Cardiac muscle cell (in vitro differentiated cells and primary cell): ENCODE measurements at regions not wholly inside any gene's neighbourhood (a gene's known extent, or its start where the extent isn't known, plus 50 kb on each side); places are given as distances from the start of the nearest gene placed in this dataset.

Experiments used
- DNase-seq, 2 donors: peaks; one replicate each; pipeline versions ENCODE4 v3.0.0 to v3.0.0-alpha.2; 2010 to 2017; ENCODE audit warnings: low read depth in 1 of 2, low spot score in 1 of 2
- H3K27ac ChIP-seq: fragments of 200-600 bp; sonication (generic); 2 replicates; pipeline ENCODE4 v1.5.1; 2016
- H3K27me3 ChIP-seq: fragments of 200-600 bp; sonication (generic); 2 replicates; pipeline ENCODE4 v1.6.0; 2016; ENCODE audit warnings: control low read depth
- H3K36me3 ChIP-seq: fragments of 200-600 bp; sonication (generic); 2 replicates; pipeline ENCODE4 v1.5.1; 2016; ENCODE audit warnings: control low read depth
- H3K4me1 ChIP-seq: fragments of 200-600 bp; sonication (generic); 2 replicates; pipeline ENCODE4 v1.8.1; 2017; ENCODE audit warnings: low read depth, mild to moderate bottlenecking, mixed run types
- H3K4me3 ChIP-seq: fragments of 200-600 bp; sonication (generic); 2 replicates; pipeline ENCODE4 v1.5.1; 2016; ENCODE audit warnings: mild to moderate bottlenecking
- H3K9me3 ChIP-seq: fragments of 200-600 bp; sonication (generic); 2 replicates; pipeline ENCODE4 v1.5.1; 2017; ENCODE audit warnings: low read depth, mild to moderate bottlenecking, control low read depth
- CTCF ChIP-seq: IDR thresholded peaks from 2 replicates; pipeline ENCODE4 v1.5.1; 2012; ENCODE audit warnings: low read depth, mild to moderate bottlenecking, low read length

GRCh38 chr6:141218583-141218982 lies 914.1 kb upstream of the GJE1 start:
- TF ChIP-seq CTCF = no peak
- DNase-seq = no peak
- Histone ChIP-seq H3K4me3 (no peak overlapping the region), H3K27me3 (no peaks in the 10 kb centered on the region), H3K36me3 (no peaks in the 10 kb centered on the region), H3K27ac (no peak overlapping the region), H3K4me1 (no peaks in the 10 kb centered on the region), H3K9me3 (no peaks in the 10 kb centered on the region)

- Histone ChIP-seq H3K4me1 (no peaks in the 10 kb centered on the region), H3K36me3 (no peaks in the 10 kb centered on the region), H3K27me3 (no peaks in the 10 kb centered on the region), H3K4me3 (no peak overlapping the region), H3K27ac (no peak overlapping the region), H3K9me3 (no peaks in the 10 kb centered on the region)
- DNase-seq = no peak
- no peak for TF ChIP-seq CTCF
Observed at GRCh38 chr6:141216726-141217125, 916.0 kb upstream of the GJE1 start.

GRCh38 chr6:141212296-141212695 lies 920.4 kb upstream of the GJE1 start:
- no peaks in the 10 kb centered on the region for H3K9me3 ChIP-seq
- TF ChIP-seq CTCF = no peak
- H3K36me3 ChIP-seq = no peaks in the 10 kb centered on the region
- no peaks in the 10 kb centered on the region for H3K27me3 ChIP-seq
- H3K4me1 ChIP-seq = no peaks in the 10 kb centered on the region
- H3K27ac ChIP-seq = no peak overlapping the region
- H3K4me3 ChIP-seq = no peak overlapping the region
- no peak for DNase-seq

- Histone ChIP-seq H3K9me3 (no peaks in the 10 kb centered on the region), H3K4me1 (no peaks in the 10 kb centered on the region), H3K4me3 (no peak overlapping the region), H3K27ac (no peak overlapping the region), H3K27me3 (no peaks in the 10 kb centered on the region), H3K36me3 (no peaks in the 10 kb centered on the region)
- no peak for TF ChIP-seq CTCF
- DNase-seq = no peak
Observed at GRCh38 chr6:141211845-141212244, 920.9 kb upstream of the GJE1 start.

GRCh38 chr6:141210901-141211300 lies 921.8 kb upstream of the GJE1 start:
- Histone ChIP-seq H3K27me3 (no peaks in the 10 kb centered on the region), H3K4me3 (no peak overlapping the region), H3K36me3 (no peaks in the 10 kb centered on the region), H3K27ac (no peak overlapping the region), H3K4me1 (no peaks in the 10 kb centered on the region), H3K9me3 (no peaks in the 10 kb centered on the region)
- no peak for DNase-seq
- TF ChIP-seq CTCF = no peak

- no peak for TF ChIP-seq CTCF
- Histone ChIP-seq H3K9me3 (no peaks in the 10 kb centered on the region), H3K27ac (no peak overlapping the region), H3K27me3 (no peaks in the 10 kb centered on the region), H3K4me1 (no peaks in the 10 kb centered on the region), H3K4me3 (no peak overlapping the region), H3K36me3 (no peaks in the 10 kb centered on the region)
- no peak for DNase-seq
Observed at GRCh38 chr6:141209890-141210289, 922.8 kb upstream of the GJE1 start.
